ENCODE measurements at regions not wholly inside any gene's neighbourhood (a gene's known extent, or its start where the extent isn't known, plus 50 kb on each side); places are given as distances from the start of the nearest gene placed in this dataset.

GRCh38 chr18:27541293-27541692, 356.2 kb upstream of the CHST9 start:
- TF ChIP-seq CTCF (IDR thresholded peaks at IDR 0.05 in 8 of 11, conservative IDR thresholded peaks at IDR 0.05 in 3 of 11) (no peak), POLR2A (IDR thresholded peaks at IDR 0.05) (no peak)

Measured in spleen (tissue), 7 donors.